ENCODE measurements at regions not wholly inside any gene's neighbourhood (a gene's known extent, or its start where the extent isn't known, plus 50 kb on each side); places are given as distances from the start of the nearest gene placed in this dataset.

GRCh38 chrX:16251782-16252181 lies 84.5 kb downstream of the MAGEB17 start:
- no peak for TF ChIP-seq CTCF (conservative IDR thresholded peaks at IDR 0.05; ENCODE audit: low read depth)
- H3K27ac ChIP-seq: no peak overlapping the region
- POLR2A ChIA-PET (ENCODE audit: low non-redundant PET): no interaction called here
- CTCF ChIA-PET: interaction anchor here (0.6 kb wide), 1 partner anchor 104 kb away, joined by 3 read pairs; no protein-coding TSS in a partner anchor
- no peak for DNase-seq (ENCODE audit: low spot score)

GRCh38 chrX:16258882-16259281 lies 91.6 kb downstream of the MAGEB17 start:
- POLR2A ChIA-PET (ENCODE audit: low non-redundant PET): no interaction called here
- no peak for DNase-seq (ENCODE audit: low spot score)
- H3K27ac ChIP-seq: no peak overlapping the region
- CTCF ChIA-PET: no interaction called here
- TF ChIP-seq CTCF (conservative IDR thresholded peaks at IDR 0.05; ENCODE audit: low read depth): no peak

GRCh38 chrX:16267431-16267830 lies 100.2 kb downstream of the MAGEB17 start:
- POLR2A ChIA-PET (ENCODE audit: low non-redundant PET): no interaction called here
- DNase-seq (ENCODE audit: low spot score): no peak
- CTCF ChIA-PET: no interaction called here
- H3K27ac ChIP-seq: no peak overlapping the region
- no peak for TF ChIP-seq CTCF (conservative IDR thresholded peaks at IDR 0.05; ENCODE audit: low read depth)

GRCh38 chrX:16268206-16268605 lies 100.9 kb downstream of the MAGEB17 start:
- POLR2A ChIA-PET (ENCODE audit: low non-redundant PET): no interaction called here
- no peak for TF ChIP-seq CTCF (conservative IDR thresholded peaks at IDR 0.05; ENCODE audit: low read depth)
- no peak overlapping the region for H3K27ac ChIP-seq
- CTCF ChIA-PET: no interaction called here
- no peak for DNase-seq (ENCODE audit: low spot score)

- POLR2A ChIA-PET (ENCODE audit: low non-redundant PET): no interaction called here
- no peak for DNase-seq (ENCODE audit: low spot score)
- CTCF ChIA-PET: no interaction called here
Measured at GRCh38 chrX:16278927-16279326, 111.6 kb downstream of the MAGEB17 start.

GRCh38 chrX:16282209-16282608 lies 114.9 kb downstream of the MAGEB17 start:
- POLR2A ChIA-PET (ENCODE audit: low non-redundant PET): no interaction called here
- TF ChIP-seq CTCF (conservative IDR thresholded peaks at IDR 0.05; ENCODE audit: low read depth): no peak
- CTCF ChIA-PET: no interaction called here

More at GRCh38 chrX:16278927-16279326, 111.6 kb downstream of the MAGEB17 start:
- H3K27ac ChIP-seq: no peak overlapping the region
- TF ChIP-seq CTCF (conservative IDR thresholded peaks at IDR 0.05; ENCODE audit: low read depth): no peak

GRCh38 chrX:16284842-16285241 lies 117.6 kb downstream of the MAGEB17 start:
- no peak for TF ChIP-seq CTCF (conservative IDR thresholded peaks at IDR 0.05; ENCODE audit: low read depth)
- no peak for DNase-seq (ENCODE audit: low spot score)
- ChIA-PET POLR2A (ENCODE audit: low non-redundant PET) (no interaction called here), CTCF (no interaction called here)
- H3K27ac ChIP-seq: no peak overlapping the region

More at GRCh38 chrX:16282209-16282608, 114.9 kb downstream of the MAGEB17 start:
- no peak for DNase-seq (ENCODE audit: low spot score)
- H3K27ac ChIP-seq: no peak overlapping the region
